ENCODE measurements at regions not wholly inside any gene's neighbourhood (a gene's known extent, or its start where the extent isn't known, plus 50 kb on each side); places are given as distances from the start of the nearest gene placed in this dataset.

DNA sequence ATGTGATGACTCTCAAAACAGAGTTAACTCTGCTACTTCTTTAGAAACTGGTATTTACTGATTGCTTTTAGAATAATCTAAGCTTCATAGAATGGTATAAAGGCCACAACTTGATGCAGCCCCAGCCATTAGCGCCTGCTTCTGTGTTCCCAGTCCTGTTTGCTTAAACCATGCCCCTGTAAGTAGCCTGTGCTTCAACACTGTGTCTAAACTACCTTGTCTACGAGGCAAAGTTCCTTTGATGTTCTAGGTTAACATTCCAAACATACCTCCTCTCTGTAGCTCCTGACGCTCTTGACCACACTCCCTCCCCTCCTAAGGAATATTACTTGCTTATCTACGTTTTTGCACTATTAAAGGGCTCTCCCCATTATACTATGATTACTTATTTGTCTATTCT lies 352.5 kb upstream of the ADGRL3 start:
- TF ChIP-seq POLR2A (IDR thresholded peaks at IDR 0.05): no peak
- TF ChIP-seq, protein P1, sequence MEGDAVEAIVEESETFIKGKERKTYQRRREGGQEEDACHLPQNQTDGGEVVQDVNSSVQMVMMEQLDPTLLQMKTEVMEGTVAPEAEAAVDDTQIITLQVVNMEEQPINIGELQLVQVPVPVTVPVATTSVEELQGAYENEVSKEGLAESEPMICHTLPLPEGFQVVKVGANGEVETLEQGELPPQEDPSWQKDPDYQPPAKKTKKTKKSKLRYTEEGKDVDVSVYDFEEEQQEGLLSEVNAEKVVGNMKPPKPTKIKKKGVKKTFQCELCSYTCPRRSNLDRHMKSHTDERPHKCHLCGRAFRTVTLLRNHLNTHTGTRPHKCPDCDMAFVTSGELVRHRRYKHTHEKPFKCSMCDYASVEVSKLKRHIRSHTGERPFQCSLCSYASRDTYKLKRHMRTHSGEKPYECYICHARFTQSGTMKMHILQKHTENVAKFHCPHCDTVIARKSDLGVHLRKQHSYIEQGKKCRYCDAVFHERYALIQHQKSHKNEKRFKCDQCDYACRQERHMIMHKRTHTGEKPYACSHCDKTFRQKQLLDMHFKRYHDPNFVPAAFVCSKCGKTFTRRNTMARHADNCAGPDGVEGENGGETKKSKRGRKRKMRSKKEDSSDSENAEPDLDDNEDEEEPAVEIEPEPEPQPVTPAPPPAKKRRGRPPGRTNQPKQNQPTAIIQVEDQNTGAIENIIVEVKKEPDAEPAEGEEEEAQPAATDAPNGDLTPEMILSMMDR (IDR thresholded peaks at IDR 0.05): no peak
- no peak overlapping the region for H3K27ac ChIP-seq
- no peak overlapping the region for H3K4me3 ChIP-seq
- H3K9me3 ChIP-seq: no peaks in the 10 kb centered on the region
- no peaks in the 10 kb centered on the region for H3K4me1 ChIP-seq
- H3K36me3 ChIP-seq: no peaks in the 10 kb centered on the region
- H3K27me3 ChIP-seq: no peaks in the 10 kb centered on the region
- no peak for DNase-seq

DNA sequence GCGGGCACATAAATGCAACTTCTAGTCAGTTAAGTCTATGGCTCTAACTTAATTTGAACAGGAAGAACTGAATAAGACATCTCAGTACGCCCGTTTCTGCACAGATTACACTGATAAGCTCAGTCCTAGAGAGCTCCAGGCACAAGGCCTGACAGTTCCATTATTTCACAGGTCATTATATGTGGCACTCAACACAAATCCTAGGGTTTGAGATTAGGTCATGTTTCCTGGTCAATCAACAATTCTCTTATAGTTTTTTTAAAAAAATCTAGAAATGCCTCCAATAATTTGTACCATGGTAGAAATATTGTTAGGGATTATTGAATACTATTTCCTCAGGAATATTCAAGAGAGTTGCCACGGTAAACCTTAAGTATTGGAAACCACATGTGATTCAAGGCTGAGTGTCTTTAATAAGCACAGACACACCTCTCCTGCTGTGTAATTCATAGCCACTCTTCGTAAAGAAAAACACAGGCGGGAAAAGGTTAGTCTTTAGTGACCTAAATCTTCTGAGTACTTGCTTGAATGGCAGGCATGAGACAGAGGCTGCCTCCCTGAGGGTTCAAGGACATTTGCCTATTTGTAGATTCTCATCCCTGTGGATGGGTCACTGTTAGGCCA lies 342.9 kb upstream of the ADGRL3 start:
- no peak for TF ChIP-seq POLR2A (IDR thresholded peaks at IDR 0.05)
- TF ChIP-seq, protein P1 (IDR thresholded peaks at IDR 0.05): no peak
- no peak overlapping the region for H3K27ac ChIP-seq
- no peaks in the 10 kb centered on the region for H3K4me1 ChIP-seq
- no peaks in the 10 kb centered on the region for H3K9me3 ChIP-seq
- H3K27me3 ChIP-seq: no peaks in the 10 kb centered on the region
- no peak overlapping the region for H3K4me3 ChIP-seq
- DNase-seq: no peak
- H3K36me3 ChIP-seq: no peaks in the 10 kb centered on the region

DNA sequence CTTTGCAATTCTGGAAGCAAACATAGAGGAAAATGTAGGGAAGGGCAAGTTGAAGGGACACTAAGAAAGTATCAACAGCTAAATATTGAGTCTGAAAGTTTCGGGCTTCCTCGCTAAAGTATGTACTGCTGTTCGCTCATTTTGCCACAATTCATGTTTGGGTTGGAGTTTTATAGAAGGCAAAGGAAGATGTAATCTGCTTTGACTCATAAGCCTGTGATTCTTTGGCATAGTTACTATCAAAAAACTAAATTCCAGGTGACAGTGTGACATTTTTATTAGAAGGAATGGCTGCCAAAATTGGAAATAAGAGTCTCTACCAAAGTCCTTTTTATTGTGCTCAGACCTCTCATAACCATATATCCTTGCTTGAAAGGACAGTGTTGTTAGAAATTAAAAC lies 336.7 kb upstream of the ADGRL3 start:
- H3K27me3 ChIP-seq: no peaks in the 10 kb centered on the region
- no peaks in the 10 kb centered on the region for H3K9me3 ChIP-seq
- H3K27ac ChIP-seq: no peak overlapping the region
- DNase-seq: no peak
- H3K36me3 ChIP-seq: no peaks in the 10 kb centered on the region
- TF ChIP-seq, protein P1 (IDR thresholded peaks at IDR 0.05): no peak
- TF ChIP-seq POLR2A (IDR thresholded peaks at IDR 0.05): no peak
- H3K4me3 ChIP-seq: no peak overlapping the region
- no peaks in the 10 kb centered on the region for H3K4me1 ChIP-seq

DNA sequence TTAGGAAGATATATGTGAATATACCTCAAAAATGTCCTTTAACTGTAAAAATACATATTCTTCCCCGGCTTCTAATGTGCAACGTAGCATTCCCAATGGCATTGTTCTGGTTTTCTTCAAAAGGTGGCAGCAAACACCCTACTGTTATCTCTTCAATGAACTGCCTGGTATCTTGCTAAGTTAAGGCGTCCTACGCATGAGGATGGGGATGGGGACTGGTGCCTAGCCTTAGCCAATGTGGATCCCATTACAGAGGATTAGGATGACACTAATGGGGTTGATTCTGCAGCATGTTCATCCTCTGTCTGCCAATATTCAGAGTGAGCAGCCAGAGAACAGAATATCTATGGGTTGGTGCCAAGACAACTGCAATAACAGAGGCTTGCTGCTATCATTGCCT lies 334.9 kb upstream of the ADGRL3 start:
- H3K27me3 ChIP-seq: no peaks in the 10 kb centered on the region
- no peak overlapping the region for H3K4me3 ChIP-seq
- no peaks in the 10 kb centered on the region for H3K4me1 ChIP-seq
- H3K9me3 ChIP-seq: no peaks in the 10 kb centered on the region
- no peak overlapping the region for H3K27ac ChIP-seq
- no peak for DNase-seq
- no peaks in the 10 kb centered on the region for H3K36me3 ChIP-seq
- TF ChIP-seq POLR2A (IDR thresholded peaks at IDR 0.05): no peak
- TF ChIP-seq, protein P1 (IDR thresholded peaks at IDR 0.05): no peak

DNA sequence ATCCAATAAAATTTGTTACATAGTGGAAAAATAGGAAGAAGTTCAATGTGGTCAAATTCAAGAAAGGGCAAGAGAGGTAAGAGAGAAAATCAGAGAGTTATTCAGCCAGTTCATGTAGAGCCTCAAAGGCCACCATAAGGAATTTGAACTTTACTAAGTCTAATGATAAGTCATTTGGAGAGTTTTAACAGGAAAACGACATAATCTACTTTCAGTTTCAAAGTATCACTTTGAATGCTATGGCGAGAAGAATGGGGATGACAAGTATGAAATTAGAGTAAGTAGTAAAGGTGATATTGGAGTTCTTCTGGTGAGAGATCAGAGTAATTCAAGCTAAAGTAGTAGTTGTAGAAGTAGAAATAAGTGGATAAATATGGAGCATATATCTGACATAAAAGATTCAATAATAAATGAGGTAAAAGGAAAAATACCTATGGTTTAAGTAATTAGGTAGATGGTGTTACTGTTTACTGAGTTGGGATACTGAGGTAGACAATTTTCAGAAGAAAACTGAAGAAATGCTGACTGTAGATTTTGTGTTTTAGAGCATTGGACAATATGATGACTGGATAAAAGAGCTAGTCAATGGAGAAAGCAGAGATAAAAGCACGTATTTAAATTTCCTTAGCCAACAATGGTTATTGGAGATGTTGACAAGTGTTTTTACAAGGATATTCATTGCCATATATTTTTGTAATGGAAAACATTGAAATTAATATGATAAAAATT lies 331.7 kb upstream of the ADGRL3 start:
- Histone ChIP-seq H3K4me1 (no peaks in the 10 kb centered on the region), H3K27ac (no peak overlapping the region), H3K27me3 (no peaks in the 10 kb centered on the region), H3K4me3 (no peak overlapping the region), H3K9me3 (no peaks in the 10 kb centered on the region), H3K36me3 (no peaks in the 10 kb centered on the region)
- DNase-seq: no peak
- TF ChIP-seq, protein P1 (IDR thresholded peaks at IDR 0.05): no peak
- TF ChIP-seq POLR2A (IDR thresholded peaks at IDR 0.05): no peak

Measured in Peyer's patch (tissue), 4 donors.